ENCODE measurements at regions not wholly inside any gene's neighbourhood (a gene's known extent, or its start where the extent isn't known, plus 50 kb on each side); places are given as distances from the start of the nearest gene placed in this dataset.
"Not testable (repeated sequence)": the region's sequence is repeated elsewhere in the genome, so short reads cannot be mapped to it uniquely, and the experiment has no call there.

DNA sequence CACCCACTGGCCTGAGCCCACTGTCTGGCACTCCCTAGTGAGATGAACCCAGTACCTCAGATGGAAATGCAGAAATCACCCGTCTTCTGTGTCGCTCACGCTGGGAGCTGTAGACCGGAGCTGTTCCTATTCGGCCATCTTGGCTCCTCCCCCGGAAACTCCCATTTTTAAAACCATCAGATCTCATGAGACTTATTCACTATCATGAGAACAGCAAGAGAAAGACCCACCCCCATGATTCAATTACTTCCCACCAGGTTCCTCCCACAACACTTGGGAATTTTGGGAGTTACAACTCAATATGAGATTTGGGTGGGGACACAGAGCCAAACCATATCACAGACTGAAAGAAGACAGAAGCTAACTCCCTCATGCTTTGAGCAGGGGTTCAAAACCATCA lies 134.5 kb downstream of the SLC39A8 start:
- not testable (repeated sequence) for H3K36me3 Mint-ChIP-seq; H3K27ac Mint-ChIP-seq; H3K9me3 Mint-ChIP-seq; ATAC-seq; DNase-seq (ENCODE audit: low spot score in 2 of 2)

DNA sequence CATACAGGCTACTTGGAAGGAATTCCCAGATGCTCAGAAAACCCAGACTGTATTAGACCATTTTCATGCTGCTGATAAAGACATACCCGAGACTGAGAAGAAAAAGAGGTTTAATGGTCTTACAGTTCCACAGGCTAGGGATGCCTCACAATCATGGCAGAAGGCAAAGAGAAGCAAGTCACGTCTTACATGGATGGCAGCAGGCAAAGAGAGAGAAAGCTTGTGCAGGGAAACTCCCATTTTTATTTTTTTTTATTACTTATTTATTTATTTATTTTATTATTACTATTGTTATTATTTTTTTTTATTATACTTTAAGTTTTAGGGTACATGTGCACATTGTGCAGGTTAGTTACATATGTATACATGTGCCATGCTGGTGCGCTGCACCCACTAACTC lies 140.6 kb downstream of the SLC39A8 start:
- not testable (repeated sequence) for H3K9me3 Mint-ChIP-seq; ATAC-seq; H3K36me3 Mint-ChIP-seq; H3K27ac Mint-ChIP-seq; DNase-seq (ENCODE audit: low spot score in 2 of 2)

DNA sequence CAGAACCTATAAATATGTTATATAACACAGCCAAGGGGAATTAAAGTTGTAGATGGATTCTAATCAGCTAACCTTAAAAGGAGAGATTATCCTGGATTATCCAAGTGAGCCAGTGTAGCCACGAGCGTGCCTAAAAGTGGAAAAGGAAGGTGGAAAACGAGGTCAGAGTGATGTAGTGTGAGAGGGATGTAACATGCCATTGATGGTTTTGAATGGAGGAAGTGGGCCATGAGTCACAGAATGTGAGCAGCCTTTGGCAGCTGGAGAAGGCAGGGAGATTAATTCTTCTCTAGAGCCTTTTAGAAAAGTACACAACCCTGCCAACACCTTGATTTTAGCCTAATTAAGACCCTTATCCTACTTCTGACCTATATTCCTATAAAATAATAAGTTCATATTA lies 149.1 kb downstream of the SLC39A8 start:
- Mint-ChIP-seq H3K27ac (no peak overlapping the region), H3K36me3 (no peaks in the 10 kb centered on the region), H3K9me3 (no peaks in the 10 kb centered on the region)
- no peak for ATAC-seq
- no peak for DNase-seq (ENCODE audit: low spot score in 2 of 2)

DNA sequence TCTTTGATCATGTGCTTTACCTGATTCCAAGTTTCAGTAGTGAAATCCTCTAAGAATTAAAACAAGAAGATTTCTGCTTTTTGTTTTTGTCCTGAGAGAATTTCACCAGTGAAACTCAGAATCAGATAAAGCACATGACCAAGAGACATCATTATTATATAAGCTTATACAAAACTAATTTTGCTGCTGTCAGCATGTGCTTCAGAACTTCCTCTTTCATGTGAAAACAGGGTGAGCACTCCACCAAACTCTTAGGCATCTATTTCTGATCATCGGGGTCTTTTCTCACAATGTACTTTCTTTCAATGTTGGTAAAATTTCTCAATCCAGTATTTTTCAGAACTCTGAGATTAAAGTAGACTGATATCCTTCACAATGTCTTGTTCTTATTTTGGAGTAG lies 152.1 kb downstream of the SLC39A8 start:
- H3K27ac Mint-ChIP-seq, result no peak overlapping the region
- no peaks in the 10 kb centered on the region for H3K36me3 Mint-ChIP-seq
- H3K9me3 Mint-ChIP-seq, result no peaks in the 10 kb centered on the region
- DNase-seq (ENCODE audit: low spot score in 2 of 2), result no peak
- ATAC-seq, result no peak

DNA sequence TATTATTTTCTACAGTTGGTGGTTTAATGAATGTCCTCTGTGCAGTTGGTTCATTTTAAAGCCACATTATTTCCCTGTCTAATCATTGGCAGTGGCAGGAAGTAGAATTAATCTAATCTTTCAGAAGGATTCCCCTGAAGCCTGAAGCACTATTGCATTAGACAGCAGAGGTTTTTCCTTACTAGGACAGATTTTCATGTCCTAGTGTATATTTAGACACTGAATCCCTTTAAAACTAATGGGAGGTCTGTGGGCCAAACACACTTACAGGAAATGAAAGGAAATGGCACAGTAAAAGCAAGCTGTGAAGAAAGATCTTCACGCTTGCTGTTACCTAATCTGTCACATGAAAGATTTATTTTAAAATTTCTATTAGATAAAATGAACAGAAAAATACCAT lies 165.2 kb downstream of the SLC39A8 start:
- H3K27ac Mint-ChIP-seq, result no peak overlapping the region
- H3K9me3 Mint-ChIP-seq, result no peaks in the 10 kb centered on the region
- DNase-seq (ENCODE audit: low spot score in 2 of 2) (no peak), ATAC-seq (no peak)
- H3K36me3 Mint-ChIP-seq, result no peaks in the 10 kb centered on the region

DNA sequence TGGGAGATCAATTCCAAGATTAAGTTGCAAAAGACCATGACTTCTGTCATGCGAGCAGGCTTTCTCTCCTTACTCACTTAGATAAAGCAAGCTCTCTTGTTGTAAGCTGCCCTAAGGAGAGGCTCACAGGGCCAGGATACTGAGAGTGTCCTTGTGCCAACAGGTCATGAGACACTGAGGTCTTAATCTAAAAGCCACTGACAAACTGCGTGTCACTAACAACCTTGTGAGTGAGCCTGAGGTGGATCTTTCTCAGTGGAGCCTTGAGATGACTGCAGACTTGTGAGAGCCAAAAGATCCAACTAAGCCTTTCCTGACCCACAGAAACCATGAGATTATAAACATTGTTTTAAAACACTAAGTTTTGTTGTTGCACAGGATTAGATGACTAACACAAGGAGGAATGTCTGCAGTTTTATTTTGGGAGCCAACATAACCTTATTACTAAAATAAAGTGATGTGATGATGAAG lies 170.5 kb downstream of the SLC39A8 start:
- Mint-ChIP-seq H3K36me3 (no peaks in the 10 kb centered on the region), H3K27ac (no peak overlapping the region), H3K9me3 (no peaks in the 10 kb centered on the region)
- no peak for ATAC-seq
- DNase-seq (ENCODE audit: low spot score in 2 of 2), result no peak

DNA sequence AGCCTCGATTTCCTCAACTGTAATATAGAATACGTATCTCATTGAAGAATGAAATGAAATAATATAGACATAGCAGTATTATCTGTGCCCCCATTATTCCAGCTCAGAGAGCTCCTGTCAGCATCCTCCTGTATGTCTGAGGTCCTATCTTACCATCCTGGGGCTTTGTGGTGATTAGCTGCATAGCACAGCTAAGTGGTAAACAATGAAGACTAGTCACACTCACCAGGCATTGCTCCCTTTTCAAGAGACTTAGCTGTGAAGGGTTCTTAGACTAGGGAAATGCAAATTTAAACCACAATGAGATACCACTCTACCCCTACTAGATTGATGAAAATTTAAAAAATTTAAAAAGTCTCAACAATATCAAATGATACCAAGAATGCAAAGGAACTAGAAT lies 172.9 kb downstream of the SLC39A8 start:
- H3K9me3 Mint-ChIP-seq, result no peaks in the 10 kb centered on the region
- no peaks in the 10 kb centered on the region for H3K36me3 Mint-ChIP-seq
- no peak overlapping the region for H3K27ac Mint-ChIP-seq
- DNase-seq (ENCODE audit: low spot score in 2 of 2), result no peak
- ATAC-seq, result no peak

DNA sequence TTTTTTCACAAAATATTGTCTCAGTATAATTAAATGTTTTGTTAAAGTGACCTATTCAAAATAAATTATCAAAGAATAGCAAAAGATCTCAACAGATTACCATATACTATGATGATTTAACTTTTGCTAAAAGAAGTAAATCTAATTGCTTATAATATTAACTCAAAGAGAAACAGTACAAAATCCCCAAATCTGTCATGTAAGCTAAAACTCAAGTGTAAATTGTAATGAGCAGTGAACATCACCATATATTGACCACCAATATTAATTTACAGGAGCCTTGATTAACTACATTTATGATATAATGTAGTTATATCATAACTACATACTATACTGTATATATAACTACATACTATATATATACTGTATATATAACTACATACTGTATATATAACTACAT lies 174.4 kb downstream of the SLC39A8 start:
- Mint-ChIP-seq H3K9me3 (peaks cover 0 to 3% of the 10 kb centered on the region in 2 donors), H3K27ac (no peak overlapping the region), H3K36me3 (no peaks in the 10 kb centered on the region)
- DNase-seq (ENCODE audit: low spot score in 2 of 2), result no peak
- ATAC-seq, result no peak

DNA sequence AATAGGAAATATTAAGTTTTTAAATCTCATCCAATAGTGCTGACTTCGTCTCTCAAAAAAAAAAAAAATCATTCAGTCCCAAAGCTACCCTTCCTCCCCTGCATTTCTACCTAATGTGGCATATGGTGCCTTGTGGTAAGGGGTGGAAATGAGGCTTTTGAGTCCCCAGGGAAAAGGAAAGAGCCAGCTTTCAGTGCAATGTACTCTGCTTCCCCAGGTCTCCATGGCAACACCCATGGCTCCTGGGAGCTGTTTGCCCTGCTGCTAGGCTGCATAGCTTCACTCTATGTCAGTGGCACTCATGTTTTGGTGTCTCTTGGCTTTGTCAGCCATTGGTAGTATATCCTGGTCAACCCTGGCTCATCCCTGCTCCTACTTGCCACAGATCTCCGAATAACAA lies 175.9 kb downstream of the SLC39A8 start:
- no peak for DNase-seq (ENCODE audit: low spot score in 2 of 2)
- Mint-ChIP-seq H3K36me3 (no peaks in the 10 kb centered on the region), H3K9me3 (peaks cover 0 to 7% of the 10 kb centered on the region in 2 donors), H3K27ac (no peak overlapping the region)
- no peak for ATAC-seq

DNA sequence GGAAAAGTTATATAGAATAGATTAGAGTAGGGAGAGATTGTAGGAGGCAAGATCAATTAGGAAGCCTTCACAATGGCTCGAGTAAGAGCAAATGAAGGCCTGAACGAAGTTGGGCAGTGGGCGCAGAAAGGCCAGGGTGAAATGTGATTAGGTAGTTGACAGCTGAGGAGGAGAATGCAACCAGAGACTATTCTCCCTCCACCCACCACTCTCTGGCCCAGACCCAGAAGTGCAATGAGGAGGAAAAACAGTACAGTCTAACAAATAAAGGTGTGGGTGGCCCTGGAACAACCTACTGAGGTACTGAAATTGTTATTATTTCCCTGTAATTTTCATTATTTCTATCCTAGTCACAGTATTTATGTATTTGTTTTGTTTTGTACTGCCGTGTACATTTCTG lies 176.7 kb downstream of the SLC39A8 start:
- Mint-ChIP-seq H3K36me3 (no peaks in the 10 kb centered on the region), H3K9me3 (peaks cover 0 to 7% of the 10 kb centered on the region in 2 donors), H3K27ac (no peak overlapping the region)
- ATAC-seq (no peak), DNase-seq (ENCODE audit: low spot score in 2 of 2) (no peak)

DNA sequence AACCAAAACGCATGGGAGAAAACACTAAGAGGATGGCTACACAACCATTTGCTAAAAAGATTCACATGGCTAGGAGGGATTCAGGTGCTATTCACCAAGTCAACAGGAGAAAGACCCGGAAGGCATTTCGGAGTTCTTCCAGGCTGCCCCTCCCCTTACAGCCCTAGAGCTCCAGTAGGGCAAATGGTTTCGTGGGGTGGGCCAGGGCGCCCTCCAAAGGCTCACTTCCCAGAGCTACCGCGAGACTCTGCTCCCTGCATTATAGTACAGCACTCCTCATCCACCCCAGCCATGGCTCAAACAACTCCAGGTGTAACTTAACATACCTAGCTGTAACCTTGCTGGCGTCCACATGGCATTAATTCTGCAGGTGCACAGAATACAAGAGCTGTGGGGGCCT lies 179.7 kb downstream of the SLC39A8 start:
- Mint-ChIP-seq H3K36me3 (no peaks in the 10 kb centered on the region), H3K9me3 (peaks cover 0 to 7% of the 10 kb centered on the region in 2 donors), H3K27ac (no peak overlapping the region)
- ATAC-seq (no peak), DNase-seq (ENCODE audit: low spot score in 2 of 2) (no peak)

DNA sequence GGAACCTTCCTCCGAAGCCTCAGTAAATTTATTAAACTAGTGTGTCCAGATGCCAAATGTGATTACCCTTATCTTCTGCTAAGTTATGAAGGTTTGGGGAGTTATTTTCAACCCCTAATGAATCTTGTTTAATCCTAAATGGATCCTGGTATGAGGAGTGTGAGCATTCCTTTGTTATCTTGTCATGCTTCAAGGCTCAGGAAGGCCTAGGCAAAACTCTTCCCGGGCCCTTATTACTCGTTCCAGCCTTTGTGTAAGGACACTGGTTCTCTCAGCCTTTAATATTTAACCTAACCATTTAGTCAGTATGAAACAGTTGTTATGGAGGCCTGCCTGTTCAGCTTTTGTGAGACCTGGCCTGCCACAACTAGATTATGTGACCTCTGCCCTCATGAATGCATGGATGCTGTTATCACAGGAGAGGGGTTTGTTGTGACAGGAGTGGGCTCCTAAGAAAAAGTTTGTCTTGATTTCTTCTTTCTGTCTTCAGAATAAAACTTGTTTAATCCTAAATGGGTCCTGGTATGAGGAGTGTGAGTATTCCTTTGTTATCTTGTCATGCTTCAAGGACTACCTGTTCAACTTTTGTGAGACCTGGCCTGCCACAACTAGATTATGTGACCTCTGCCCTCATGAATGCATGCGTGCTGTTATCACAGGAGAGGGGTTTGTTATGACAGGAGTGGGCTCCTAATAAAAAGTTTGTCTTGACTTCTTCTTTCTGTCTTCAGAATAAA lies 181.7 kb downstream of the SLC39A8 start:
- ATAC-seq (no peak), DNase-seq (ENCODE audit: low spot score in 2 of 2) (no peak)
- Mint-ChIP-seq H3K9me3 (peaks cover 0 to 7% of the 10 kb centered on the region in 2 donors), H3K27ac (no peak overlapping the region), H3K36me3 (no peaks in the 10 kb centered on the region)

DNA sequence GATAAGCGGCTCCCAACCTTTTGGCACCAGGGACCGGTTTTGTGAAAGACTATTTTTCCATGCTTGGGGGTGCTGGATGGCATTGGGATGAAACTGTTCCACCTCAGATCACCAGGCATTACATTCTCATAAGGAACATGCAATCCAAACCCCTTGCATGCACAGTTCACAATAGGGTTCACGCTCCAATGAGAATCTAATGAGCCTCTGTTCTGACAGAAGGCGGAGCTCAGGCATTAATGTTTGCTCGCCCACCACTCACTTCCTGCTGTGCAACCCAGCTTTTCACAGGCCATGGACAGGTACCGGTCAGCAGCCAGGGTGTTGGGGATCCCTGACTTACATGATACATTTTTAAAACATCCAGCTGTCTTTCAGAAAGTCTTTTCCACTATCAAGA lies 187.3 kb downstream of the SLC39A8 start:
- no peak for DNase-seq (ENCODE audit: low spot score in 2 of 2)
- no peak for ATAC-seq
- Mint-ChIP-seq H3K36me3 (no peaks in the 10 kb centered on the region), H3K9me3 (no peaks in the 10 kb centered on the region), H3K27ac (no peak overlapping the region)

DNA sequence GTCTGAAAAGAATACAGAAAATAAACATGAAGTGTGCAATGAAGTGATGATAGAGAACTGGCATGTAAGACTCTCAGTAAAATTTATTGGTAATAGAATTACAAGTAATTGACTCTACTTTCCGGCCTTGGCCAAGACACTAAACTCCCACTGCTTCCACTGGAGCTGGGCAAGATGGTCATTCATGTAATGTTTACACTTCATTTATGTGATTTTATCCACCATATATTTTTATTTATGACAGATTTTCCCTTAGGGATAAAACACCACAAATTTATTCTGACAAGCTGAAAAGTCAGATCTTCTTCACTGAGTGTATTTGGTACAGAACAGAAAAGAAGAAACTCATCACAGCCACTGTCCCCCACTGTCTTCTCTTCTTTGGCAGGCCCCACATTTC lies 191.9 kb downstream of the SLC39A8 start:
- ATAC-seq, result no peak
- no peak for DNase-seq (ENCODE audit: low spot score in 2 of 2)
- Mint-ChIP-seq H3K36me3 (no peaks in the 10 kb centered on the region), H3K9me3 (no peaks in the 10 kb centered on the region), H3K27ac (no peak overlapping the region)

DNA sequence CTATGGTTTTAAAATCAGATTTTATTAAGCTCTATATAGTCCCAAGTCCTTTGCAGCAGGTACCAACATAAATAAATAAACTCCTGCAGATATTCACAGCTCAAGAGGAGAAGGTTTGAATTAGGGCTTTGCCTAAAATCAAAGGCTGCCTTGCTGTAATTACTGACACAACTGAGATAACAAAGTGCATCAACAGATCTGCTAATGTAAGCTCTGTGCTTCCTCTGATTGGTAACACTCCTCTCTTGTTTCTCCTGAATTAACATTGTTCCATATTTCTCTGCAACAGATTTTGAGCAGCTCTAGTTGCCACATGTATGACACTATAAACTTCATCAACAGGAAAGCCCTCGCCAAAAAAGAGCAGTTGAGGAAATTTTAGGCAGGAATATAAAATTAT lies 193.6 kb downstream of the SLC39A8 start:
- DNase-seq (ENCODE audit: low spot score in 2 of 2) (no peak), ATAC-seq (no peak)
- no peak overlapping the region for H3K27ac Mint-ChIP-seq
- H3K9me3 Mint-ChIP-seq, result no peaks in the 10 kb centered on the region
- no peaks in the 10 kb centered on the region for H3K36me3 Mint-ChIP-seq

DNA sequence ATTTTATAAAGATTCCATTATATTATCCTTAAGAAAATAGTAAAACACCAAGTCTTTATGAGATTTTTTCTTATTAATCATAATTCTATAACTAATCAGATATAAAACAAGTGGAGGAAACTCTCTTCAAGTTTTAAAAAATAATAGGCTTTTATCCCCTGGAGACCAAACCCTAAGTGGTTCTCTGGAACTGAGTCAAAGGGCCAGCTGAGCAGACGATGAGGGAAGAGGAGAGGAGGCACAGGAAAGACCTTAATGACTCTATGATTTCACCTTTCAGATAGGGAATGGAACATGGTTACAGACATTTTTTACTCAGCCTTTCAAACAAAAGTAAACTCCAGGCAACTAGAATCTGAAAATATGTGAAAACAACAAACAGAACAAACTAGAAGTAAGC lies 201.8 kb downstream of the SLC39A8 start:
- DNase-seq (ENCODE audit: low spot score in 2 of 2), result no peak
- H3K36me3 Mint-ChIP-seq, result no peaks in the 10 kb centered on the region
- no peak for ATAC-seq

DNA sequence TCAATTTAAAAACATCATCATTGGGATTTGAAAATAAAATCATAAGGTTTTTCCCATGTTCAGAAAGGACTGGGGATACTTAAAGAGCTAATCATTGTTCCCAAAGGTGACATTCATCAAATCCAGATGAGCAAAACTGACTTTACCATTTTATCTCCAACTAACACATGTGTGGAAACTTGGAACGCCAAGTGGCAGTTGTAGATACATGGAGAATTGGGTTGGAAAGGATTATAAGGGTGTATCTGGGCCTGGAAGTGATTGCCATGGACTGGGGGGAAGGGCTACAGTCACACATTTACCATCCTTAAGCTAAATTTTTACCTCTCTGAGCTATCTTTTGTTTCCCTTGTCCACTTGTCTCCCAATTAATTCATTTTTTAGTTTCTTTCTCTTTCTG lies 203.4 kb downstream of the SLC39A8 start:
- H3K36me3 Mint-ChIP-seq, result no peaks in the 10 kb centered on the region
- no peak overlapping the region for H3K27ac Mint-ChIP-seq
- DNase-seq (ENCODE audit: low spot score in 2 of 2) (no peak), ATAC-seq (no peak)
- no peaks in the 10 kb centered on the region for H3K9me3 Mint-ChIP-seq

More for the DNA sequence above, 201.8 kb downstream of the SLC39A8 start:
- Mint-ChIP-seq H3K27ac (peak overlapping the region in 1 of 2 donors; percentile 83), H3K9me3 (no peaks in the 10 kb centered on the region)

DNA sequence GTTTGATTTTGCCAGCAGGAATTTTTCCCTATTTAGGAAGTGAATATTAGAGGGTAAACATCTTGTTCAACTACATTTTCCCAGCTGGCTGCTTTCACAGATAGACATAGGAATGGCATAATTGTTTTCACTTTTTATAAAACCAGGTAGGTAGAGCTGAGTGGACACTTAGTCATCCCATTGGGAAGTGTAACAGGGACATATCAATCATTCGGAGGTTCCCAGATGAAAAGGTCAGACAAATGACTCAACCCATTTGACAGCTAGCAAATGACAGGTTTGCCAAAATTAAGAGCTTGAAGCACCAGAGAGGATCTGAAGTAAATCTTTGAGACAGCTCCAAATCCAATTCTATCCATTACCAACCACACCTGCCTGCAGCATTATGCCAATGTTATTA lies 205.3 kb downstream of the SLC39A8 start:
- no peaks in the 10 kb centered on the region for H3K36me3 Mint-ChIP-seq
- H3K27ac Mint-ChIP-seq, result no peak overlapping the region
- DNase-seq (ENCODE audit: low spot score in 2 of 2), result no peak
- no peak for ATAC-seq
- no peaks in the 10 kb centered on the region for H3K9me3 Mint-ChIP-seq
